GM12873 (cell line): ENCODE measurements at regions not wholly inside any gene's neighbourhood (a gene's known extent, or its start where the extent isn't known, plus 50 kb on each side); places are given as distances from the start of the nearest gene placed in this dataset.

Experiments
- TF ChIP-seq, protein P1 (sequence below): IDR thresholded peaks from 2 replicates; pipeline ENCODE4 v1.5.1; 2012; ENCODE audit warnings: low read depth, mild to moderate bottlenecking, moderate library complexity, low read length, control low read depth; ENCODE audit not compliant: insufficient read depth; ENCODE audit errors: missing control alignments

GRCh38 chr6:26158076-26158580 lies 70.9 kb downstream of the HFE start:
- TF ChIP-seq, protein P1, sequence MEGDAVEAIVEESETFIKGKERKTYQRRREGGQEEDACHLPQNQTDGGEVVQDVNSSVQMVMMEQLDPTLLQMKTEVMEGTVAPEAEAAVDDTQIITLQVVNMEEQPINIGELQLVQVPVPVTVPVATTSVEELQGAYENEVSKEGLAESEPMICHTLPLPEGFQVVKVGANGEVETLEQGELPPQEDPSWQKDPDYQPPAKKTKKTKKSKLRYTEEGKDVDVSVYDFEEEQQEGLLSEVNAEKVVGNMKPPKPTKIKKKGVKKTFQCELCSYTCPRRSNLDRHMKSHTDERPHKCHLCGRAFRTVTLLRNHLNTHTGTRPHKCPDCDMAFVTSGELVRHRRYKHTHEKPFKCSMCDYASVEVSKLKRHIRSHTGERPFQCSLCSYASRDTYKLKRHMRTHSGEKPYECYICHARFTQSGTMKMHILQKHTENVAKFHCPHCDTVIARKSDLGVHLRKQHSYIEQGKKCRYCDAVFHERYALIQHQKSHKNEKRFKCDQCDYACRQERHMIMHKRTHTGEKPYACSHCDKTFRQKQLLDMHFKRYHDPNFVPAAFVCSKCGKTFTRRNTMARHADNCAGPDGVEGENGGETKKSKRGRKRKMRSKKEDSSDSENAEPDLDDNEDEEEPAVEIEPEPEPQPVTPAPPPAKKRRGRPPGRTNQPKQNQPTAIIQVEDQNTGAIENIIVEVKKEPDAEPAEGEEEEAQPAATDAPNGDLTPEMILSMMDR, result no peak

- TF ChIP-seq, protein P1, result no peak
These were observed 71.5 kb downstream of the HFE start for GRCh38 chr6:26158581-26159356.

- TF ChIP-seq, protein P1, result no peak
These were observed 72.4 kb downstream of the HFE start for GRCh38 chr6:26159357-26160273.

GRCh38 chr6:26161322-26161721 lies 74.1 kb downstream of the HFE start:
- TF ChIP-seq, protein P1, result no peak

DNA sequence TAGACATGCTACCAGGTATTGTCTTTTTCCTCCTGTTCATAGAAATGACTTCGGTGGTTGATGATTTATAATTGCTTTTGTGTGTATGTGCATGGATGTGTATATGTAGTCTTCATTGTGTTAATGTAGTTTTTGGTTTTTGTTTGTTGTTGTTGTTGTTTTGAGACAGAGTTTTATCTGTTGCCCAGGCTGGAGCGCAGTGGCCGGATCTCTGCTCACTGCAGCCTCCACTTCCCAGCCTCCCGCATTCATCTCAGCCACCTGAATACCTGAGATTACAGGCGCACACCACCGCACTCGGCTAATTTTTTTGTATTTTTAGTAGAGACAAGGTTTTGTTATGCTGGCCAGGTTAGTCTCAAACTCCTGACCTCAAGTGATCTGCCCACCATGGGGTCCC lies 75.2 kb downstream of the HFE start:
- TF ChIP-seq, protein P1, result no peak

GRCh38 chr6:26163427-26164119 lies 76.3 kb downstream of the HFE start:
- TF ChIP-seq, protein P1, result no peak
